Hypothalamus (tissue), 51 donors: ENCODE measurements at regions not wholly inside any gene's neighbourhood (a gene's known extent, or its start where the extent isn't known, plus 50 kb on each side); places are given as distances from the start of the nearest gene placed in this dataset.

Source experiments
- DNase-seq, 51 donors: peaks; one replicate each; lab custom pipeline; 2025; lab: John Stamatoyannopoulos, UW

DNA sequence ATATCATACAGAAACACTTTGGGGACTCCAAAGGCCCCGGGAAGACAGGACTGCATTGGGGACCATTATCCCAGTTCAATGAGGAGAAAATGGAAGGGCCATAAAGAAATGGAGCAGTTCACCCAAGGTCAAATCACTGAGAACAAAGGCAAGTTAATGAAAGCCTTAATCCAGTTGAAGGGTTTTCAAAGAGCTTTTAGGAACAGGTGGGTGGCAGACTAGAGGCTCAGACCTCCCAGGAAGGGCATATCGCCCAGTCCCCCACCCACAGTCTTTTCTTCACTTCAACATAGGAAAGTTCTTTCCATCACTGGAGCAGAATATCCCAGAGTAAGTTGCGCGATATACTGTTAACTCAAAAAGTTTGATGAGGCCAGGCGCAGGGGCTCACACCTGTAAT is 136.1 kb upstream of the CCND2 start:
- DNase-seq: no peak

DNA sequence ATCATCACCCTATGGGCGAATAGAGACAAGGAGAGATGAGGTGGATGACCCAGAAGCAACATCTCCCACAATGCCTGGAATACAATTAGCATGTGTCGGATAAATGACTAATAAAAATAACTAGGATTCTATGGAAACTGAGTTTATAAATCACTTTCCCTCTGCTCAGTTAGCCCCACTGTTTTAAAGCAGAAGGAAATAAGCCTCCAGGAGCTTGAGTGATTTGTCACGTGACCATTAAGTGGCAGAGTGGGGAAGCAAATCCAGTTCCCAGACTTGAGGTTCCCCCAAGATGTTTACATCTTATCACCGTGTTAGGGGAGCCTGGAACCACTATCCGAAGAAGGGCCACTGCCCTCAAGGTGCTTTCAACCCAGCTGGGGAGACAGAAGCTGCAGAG is 136.5 kb upstream of the CCND2 start:
- DNase-seq: no peak

DNA sequence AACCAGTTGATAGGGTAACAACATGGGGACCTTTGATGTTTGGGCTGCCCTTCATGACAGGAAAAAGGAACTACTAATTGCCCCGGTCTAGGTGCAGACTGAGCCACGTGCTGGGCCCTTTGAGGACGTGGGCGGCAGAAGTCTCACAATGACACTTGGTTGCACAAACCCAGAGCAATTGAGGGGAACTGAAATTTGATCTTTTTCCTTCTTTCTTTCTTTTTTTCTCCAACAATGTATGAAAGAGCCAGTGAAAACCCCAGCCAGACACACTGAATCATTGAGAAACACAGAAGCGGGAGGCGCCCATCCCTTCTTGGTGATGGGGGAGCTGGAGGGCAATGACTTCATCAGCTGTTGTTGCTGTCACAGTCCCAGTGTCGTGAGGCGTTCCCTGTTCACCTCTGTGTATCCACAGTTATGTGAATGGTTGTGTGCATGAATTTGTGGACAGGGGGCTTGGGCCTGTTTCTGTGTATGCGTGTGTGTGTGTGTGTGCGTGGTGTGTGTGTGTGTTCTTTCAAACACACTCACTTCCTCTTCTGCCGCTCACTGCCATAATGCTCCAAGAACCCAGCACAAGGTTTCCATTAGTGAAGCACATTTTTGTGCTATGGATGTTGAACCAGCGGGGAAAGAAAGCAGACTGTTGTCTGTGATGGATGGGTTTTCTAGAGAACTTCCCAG is 137.5 kb upstream of the CCND2 start:
- peak in 3 of 51 donors; percentile 8 to 24 (median 17) for DNase-seq

DNA sequence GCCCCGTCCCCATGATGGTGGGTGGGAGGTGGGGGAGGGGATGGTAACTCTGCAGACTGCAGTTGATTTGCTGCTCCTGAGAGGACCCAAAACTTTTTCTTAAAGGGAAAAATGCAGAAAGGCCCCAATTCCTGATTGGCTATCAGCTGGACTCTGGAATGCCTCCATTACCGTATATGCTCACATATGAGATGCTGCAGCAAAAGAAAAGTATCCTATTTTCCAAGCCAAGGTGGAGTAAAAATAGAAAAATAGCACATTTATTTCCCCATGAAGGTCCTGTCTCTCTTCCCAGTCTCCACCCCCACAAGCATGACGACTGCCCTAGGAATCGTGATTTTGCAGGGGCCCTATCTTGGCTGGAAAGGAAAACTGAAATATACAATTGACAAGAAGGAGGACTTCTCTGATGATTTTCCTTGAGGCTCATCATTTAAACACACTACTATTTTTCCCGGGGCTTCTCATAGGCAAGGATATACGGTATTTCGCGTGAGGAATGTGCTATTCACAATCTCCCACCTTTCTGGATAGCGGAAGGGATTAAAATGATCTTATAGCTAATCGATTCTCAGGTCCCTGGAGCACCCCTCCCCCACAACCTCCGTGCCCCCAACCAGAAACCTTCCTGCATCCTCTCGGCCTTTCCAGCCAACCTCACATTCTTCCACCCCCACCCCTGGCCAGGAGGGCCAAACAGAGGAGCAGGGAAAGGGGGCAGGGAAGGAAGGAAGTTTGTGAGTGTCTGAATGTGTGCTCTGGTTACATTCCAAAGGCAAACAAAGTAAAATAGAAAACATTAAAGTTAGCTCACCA is 138.9 kb upstream of the CCND2 start:
- no peak for DNase-seq

DNA sequence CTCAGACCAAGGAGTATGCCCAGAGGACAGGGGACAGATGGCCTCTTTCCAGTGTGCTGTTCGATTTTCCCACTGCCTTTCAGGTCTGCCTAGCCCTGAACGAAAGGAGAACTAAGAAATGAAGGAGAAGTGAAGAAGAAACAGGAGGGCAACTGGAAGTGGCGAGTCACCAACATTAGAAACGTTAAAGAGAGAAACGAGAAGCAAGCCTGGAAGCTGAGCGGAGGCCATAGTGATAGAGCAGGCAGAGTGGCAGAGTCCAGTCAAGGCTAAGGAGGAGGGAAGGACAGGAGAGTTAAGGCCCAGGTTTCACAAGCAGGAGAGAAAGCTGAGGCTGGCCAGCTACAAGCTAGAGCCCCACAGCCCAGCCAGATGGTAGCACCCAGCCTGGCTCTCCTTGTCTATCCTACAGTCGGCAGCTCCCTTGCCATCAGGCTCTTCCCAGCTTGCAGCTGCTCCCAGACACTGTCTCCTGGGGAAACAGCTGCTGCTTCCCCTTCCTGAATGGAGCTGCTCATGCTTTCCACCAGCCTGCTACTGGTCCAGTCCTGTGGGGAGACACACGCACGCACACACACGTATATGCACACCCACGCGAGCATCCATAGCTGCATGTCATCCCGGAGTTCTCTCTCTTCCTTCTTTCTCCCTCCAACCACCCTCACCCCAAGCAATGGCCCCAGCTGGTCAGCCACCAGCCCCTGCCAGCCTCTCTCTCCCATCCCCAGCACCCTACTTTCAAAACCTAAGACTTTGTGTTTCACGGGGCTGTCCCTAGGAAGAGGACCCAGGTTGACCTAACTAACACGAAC is 139.7 kb upstream of the CCND2 start:
- no peak for DNase-seq

DNA sequence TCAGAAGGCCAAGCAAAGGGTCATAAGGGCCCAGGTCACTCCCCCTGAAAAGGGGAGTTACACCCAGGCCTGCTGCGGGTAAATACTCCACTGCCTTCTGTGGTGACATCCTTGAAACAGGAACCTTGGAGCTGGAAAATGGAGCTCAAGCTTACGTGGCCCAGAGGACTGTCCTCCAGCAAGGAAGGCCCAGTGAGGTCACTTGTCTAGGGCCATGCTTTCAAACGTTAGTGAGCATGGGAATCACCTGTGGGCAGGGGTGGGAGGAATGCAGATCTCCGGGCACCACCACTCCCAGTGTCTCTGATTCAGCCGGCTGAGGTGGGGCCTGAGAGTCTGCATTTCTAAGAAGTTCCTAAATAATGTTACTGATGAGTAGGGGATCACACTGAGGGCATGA is 140.5 kb upstream of the CCND2 start:
- no peak for DNase-seq

DNA sequence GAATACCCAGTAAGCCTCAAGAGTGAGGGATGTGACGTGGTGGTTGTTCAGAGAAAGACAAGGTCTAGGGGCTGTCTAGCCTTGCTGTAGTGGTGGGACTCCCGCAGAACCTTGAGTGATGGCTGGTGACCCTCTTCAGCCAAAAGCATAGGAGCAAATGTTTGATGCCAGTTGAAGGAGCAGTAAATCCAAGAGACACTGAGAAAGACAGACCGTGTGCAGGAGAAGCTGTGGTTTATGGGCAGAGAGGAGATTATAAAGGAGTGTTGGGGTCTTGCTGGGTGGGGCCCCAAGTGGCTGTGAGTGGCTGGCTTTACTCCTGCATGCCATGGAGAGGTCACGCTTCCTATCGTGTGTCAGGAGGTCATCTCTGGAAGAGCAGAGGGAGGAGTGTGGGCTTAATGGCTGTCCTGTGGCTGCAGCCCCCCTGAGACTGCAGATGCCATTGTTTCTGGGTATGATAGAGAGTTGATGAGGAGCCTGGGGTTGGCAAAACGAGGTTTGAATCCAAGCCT is 152.0 kb upstream of the CCND2 start:
- DNase-seq: no peak

DNA sequence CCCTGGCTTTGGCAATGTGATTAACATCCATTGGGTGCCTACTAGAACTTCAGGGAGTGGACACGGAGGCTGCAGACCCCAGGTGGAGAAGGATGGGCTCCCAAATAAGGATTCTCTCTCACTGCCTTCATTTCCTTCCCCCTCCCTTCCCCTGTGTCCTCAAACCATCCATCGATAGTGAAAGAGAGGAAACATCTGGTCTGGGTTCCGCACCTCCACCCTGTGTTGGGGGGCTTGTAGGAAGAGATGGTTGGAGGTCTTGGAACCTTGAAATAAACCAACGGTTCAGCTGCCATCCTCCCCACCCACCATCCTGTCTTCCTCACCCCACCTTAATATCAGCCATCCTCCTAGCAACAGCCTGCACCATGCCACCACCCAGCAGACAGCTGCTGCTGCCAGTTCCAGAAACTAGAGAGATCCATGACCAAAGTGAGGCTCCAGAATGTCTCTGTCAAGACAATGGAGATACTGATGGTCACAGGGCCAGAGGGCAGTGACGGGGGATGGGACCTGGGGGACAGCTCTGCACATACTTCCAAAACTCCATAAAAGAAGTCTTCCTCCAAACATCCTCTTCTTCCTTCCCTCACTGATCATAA is 153.1 kb upstream of the CCND2 start:
- DNase-seq: no peak

DNA sequence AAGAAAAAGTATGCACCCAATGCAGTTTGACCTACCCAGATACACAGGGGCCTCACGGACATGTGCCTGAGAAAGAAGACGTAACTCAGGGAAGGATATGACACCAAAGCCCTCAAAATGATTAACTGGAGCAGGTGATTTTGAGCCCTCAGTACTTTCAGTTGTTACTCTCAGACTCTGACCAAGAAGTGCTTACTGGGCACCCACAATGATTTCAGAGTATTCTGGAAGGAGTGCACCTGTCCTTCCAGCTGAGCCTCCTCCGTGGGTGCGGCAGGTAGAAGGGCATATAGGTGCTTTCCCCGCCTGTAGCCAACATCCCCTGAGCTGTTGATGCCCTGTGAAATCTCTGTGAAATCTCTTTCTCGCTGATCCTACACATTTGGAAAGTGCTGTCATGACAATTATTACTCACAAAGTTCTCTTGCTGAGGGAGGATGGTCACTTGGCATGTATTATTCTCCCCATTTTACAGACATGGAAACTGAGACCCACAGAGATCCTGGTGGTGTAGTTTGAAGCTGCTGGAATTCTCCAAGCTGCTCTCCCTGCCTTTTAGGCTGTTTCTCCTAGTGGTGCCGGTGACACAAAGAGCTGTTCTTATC is 154.3 kb upstream of the CCND2 start:
- DNase-seq: no peak

DNA sequence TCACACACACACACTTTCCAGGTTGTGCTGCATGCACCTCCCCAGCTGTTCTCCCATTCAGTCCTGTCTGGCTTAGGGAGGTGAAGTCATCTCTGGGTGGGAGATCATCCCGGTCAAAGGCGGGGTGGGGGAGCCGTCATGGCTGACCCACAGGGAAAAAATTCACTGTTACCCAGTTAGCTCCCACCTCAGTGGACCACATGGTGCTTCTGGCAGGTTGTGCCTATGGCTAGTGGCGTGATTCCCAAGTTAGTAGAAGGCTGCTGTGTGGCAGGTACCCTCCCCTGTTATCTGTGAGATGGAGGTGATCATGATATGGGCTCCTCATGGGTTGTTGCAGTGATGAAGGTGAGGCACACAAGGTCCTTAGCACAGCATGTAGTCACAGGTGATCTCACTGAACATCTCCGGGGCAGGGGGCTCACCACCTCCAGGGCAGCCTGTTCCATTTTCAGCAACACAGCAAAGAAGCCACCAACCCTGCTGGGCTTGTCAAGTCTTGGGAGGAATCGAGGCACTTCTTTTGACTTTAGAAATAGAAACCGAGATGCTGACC is 154.9 kb upstream of the CCND2 start:
- no peak for DNase-seq

DNA sequence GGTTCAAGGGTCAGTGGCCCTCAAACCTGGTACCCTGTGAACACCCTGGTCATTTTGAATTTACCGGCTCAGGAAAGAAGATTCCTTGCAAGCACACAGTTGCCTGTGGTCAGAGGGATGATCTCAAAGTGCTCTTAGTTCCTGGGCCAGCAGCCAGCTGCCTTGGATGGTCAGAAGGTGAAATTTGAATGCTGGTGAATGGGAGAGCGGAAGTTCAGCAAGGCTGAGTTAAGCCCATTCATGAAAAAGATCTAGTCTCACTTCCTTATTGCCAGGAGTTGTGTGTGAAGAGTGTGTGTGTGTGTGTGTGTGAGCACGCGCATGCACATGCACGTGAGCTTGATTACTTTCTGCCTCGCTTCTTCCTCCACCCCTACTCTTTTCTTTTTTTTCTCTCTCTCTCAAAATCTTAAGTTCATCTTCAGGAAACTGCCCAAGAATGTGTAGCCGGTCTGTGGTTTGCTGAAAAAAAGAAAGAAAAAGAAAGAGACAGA is 155.5 kb upstream of the CCND2 start:
- peak in 9 of 51 donors; percentile 5 to 28 (median 14) for DNase-seq

DNA sequence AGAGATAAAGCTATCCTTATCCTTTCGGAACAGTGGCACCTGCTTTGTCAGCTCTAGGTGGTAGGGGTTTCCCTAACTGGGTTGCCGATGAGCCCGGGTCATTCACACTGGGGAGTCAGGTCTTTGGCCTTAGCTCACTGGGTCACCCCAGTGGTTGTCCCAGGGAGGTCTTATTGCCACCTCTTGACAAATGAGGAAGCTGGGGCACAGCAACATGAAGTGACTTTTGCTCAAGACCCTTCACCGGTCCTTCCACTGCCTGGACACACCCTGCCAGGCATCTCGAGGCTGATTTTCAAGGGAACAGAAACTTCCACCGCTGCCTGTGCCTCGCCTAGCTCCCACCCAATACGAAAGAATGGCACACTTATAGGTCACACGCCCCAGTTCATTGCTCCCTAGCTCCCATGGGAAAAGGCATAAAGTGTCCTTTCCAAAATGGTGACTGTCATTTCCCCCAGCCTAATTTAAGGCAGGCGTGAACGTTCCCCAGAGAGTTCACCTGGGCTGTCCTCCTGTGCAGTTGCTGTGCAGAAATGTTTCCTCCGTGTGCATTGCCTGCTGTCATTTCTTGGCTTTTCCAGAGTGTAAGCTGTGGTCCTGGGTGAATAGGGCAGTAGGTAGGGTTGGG is 156.1 kb upstream of the CCND2 start:
- DNase-seq: no peak

DNA sequence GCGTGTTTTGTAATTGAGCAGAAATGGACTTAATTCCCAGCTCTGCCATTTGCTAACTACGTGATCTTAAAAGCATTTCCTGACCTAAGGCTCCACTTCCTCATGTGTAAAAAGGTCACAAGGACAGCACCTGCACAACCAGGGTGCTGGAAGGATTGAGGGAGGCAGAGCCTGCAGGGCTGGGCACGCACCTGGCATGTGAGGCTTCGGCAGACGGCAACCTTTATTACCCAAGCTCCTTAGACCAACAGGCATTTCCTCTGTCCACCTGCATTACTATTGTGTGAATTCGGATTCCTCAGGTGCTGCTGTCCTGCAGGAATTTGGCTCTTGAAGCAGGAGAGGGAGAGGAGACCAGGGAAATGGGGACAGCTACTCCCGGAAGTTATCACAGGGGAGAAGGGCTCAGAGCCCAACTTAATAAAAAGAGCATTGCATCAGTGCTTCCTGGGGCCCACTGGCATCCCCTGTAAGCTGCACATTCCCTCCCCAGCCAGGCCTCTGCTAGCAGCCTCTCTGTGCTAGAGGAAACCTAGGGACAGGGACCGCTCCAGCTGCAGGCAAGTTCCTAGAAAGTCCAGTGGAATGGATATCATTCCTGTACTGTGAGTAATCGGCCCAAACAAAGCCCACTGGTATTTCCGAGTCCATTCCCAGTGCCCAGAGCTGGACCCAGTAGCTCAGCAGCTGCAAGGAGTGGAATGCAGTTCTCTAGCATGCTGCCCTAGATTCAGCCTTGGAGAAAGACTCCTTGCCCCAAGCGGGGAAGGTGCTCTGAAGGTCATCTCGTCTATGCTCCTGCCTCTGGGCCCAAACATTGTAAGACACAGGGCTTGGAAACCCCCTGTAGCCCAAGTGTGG is 157.1 kb upstream of the CCND2 start:
- DNase-seq: no peak

DNA sequence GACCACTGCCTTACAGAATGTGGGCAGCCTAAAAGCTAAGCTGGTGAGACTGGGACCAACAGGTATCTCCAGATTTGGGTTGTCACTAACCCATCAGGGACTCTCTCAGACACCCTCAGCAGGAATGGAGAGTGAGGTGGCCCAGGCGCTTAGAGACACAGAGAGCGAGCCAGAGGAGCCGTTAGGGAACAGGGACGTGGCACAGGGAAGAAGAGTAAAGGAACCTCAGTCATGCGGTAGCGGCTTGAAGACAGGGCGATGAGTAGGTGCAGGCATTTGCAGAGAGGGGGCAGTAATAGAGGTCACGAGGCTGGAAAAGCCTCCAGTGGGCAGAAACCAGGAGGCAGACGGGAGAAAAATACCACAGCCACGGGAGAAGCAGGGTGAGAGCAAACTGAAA is 158.0 kb upstream of the CCND2 start:
- no peak for DNase-seq

DNA sequence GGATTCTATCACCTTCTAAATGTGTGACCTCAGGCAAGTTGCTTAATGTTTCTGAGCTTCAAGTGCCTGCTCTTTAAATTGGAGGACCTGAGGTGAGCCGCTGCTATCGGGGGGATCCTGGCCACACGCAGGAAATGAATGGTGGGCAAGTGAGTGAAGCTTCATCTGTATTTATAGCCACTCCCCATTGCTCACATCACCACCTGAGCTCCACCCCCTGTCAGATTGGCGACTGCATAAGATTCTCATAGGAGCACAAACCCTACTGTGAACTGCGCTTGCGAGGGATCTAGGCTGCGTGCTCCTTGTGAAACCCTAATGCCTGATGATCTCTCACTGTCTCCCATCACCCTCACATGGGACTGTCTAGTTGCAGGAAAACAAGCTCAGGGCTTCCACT is 158.6 kb upstream of the CCND2 start:
- DNase-seq: no peak

DNA sequence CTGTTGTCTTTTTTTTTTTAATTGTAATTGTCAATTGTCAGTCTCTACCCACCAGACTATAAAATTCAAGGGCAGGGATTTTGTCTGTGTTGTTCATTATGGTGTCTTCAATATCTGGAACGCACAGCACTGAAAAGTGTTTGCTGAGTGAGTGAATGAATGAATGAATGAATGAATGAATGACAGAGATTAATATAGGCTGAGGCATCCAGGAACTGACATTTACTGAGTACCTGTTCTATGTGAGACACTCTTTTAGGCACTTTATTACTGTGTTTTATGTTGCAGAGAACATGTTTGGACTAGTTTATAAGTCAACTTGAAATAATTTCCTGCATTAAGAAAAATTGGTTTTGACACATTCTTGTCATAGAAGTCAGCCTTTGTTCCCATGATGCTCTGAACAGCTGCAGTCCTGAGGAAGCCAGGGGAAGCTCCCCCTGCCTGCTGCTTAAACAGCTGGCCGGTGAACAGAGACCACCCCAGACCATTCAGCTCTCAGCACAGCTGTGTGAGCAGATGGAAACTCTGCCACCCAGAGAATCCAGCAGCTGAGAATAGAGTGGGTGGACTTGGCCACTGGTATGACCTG is 160.7 kb upstream of the CCND2 start:
- DNase-seq: no peak

DNA sequence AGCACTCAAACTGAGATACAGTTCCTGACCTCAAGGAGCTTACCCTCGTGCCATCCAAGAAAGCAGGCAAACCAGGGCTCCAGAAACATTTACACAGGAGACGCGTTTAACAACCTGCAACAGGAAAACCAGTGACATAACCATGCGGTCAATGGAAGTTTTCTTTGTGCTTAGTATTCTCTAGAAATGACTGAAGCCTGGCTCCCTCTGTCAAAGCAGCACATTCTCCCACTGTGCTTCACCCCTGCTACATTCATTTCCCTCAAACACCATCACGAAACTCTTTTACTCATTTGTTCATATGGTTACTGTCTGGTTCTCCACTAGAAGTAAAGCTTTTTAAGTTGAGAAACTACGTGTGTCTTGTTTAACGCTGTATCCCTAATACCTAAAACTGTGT is 161.3 kb upstream of the CCND2 start:
- no peak for DNase-seq

DNA sequence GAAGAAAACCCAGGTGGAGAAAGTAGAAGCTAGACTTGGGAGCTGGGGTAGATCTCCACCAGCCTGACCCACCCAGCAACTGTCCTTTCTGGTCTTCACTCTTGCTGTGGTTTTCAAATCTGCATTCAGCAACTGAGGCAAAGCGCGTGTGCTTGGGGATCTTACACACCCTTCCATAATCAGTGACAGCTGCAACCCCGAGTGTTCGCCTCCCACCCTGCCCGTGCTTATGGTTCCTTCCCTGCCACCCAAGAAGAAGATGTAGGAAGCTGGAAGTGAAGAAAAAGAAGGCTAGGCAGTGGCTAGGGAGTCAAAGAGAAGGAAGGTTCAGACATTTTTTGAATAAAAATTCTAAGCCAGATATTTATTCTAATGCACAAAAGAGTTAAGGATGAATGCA is 162.6 kb upstream of the CCND2 start:
- no peak for DNase-seq
